Esophagus squamous epithelium (tissue), 4 donors: ENCODE measurements at regions not wholly inside any gene's neighbourhood (a gene's known extent, or its start where the extent isn't known, plus 50 kb on each side); places are given as distances from the start of the nearest gene placed in this dataset.

ENCODE experiments used
- CTCF ChIP-seq, 6 experiments: fragments of 450-650 bp in 4 of 6; fragments of 200-600 bp in 2 of 6; sonication (generic) in 2 of 6; IDR thresholded peaks; one replicate each; pipeline ENCODE4 v1.5.1; 2016 to 2019; ENCODE audit warnings: antibody characterized with exemption in 6 of 6, mild to moderate bottlenecking in 4 of 6, moderate library complexity in 4 of 6
- POLR2A ChIP-seq, 4 donors: fragments of 450-650 bp; IDR thresholded peaks; one replicate each; pipeline ENCODE4 v1.6.1; 2017; ENCODE audit warnings: antibody characterized with exemption in 4 of 4, mild to moderate bottlenecking in 4 of 4, moderate library complexity in 3 of 4

DNA sequence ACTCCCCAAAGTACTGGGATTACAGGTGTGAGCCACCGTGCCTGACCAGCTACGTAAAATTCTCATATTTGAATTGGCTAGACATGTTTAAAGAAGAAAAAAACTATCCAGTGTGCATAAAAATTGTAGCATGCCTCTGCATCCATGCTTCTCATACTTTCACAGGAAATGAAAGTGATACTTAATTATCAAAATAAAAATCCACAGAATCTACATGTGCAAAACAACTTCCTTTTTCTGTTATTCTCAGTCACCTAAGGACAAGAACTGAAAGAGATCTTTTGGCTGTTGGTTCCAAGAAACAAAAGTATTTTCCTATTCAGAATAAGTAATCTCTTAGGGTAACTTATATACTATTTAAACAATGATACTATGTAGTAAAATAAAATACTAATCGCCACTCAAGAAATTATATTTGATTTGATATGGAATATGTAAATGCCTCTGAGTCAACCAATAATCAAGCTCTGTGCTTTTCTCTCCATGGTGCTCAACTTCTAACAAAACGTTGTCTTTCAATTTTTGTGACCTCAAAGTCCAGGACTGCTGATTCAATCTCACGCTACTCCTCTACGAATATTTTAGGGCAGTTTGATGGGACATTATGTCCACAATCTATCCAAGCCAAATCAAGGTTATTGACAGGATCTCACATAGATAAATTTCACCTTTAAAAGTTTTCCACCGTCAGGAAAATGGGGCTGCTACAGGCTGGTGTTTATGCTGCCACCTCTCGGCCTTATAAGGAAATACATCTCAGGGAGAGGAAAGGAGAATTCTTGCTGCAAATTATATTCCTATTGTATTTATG lies 102.7 kb downstream of the ZNF281 start:
- TF ChIP-seq POLR2A (IDR thresholded peaks at IDR 0.05) (no peak), CTCF (IDR thresholded peaks at IDR 0.05) (peak; percentile 67 to 79 (median 71))
